Esophagus (tissue), 2 donors: ENCODE measurements at regions not wholly inside any gene's neighbourhood (a gene's known extent, or its start where the extent isn't known, plus 50 kb on each side); places are given as distances from the start of the nearest gene placed in this dataset.

Source experiments
- H3K27ac ChIP-seq, 2 donors: one replicate each; pipeline ENCODE4 v1.5.1; 2013; ENCODE audit warnings: low read depth in 2 of 2, mild to moderate bottlenecking in 2 of 2, inconsistent platforms in 1 of 2, low read length in 1 of 2, moderate library complexity in 1 of 2
- H3K27me3 ChIP-seq, 2 donors: one replicate each; pipeline ENCODE4 v1.6.1; 2013; ENCODE audit warnings: low read length in 2 of 2, control low read depth in 1 of 2, mild to moderate bottlenecking in 1 of 2; ENCODE audit not compliant: insufficient read depth in 2 of 2, control insufficient read depth in 1 of 2
- H3K36me3 ChIP-seq, 2 donors: one replicate each; pipeline ENCODE4 v1.6.1; 2013; ENCODE audit warnings: low read length in 1 of 2; ENCODE audit not compliant: control insufficient read depth in 2 of 2, insufficient read depth in 2 of 2
- H3K4me1 ChIP-seq, 2 donors: one replicate each; pipeline ENCODE4 v1.6.1; 2013; ENCODE audit warnings: low read length in 1 of 2; ENCODE audit not compliant: control insufficient read depth in 2 of 2, insufficient read depth in 2 of 2
- H3K4me3 ChIP-seq, 2 donors: one replicate each; pipeline ENCODE4 v1.5.1; 2013; ENCODE audit warnings: low read length in 2 of 2, mild to moderate bottlenecking in 2 of 2, low read depth in 1 of 2, moderate library complexity in 1 of 2
- H3K9me3 ChIP-seq, 2 donors: one replicate each; pipeline ENCODE4 v1.6.1; 2013; ENCODE audit warnings: mild to moderate bottlenecking in 2 of 2, low read depth in 1 of 2, low read length in 1 of 2, moderate library complexity in 1 of 2; ENCODE audit not compliant: control insufficient read depth in 2 of 2, insufficient read depth in 1 of 2
- WGBS, 2 donors: extraction: QIAGEN DNeasy Blood & Tissue Kit; methylation state at CpG; one replicate each; pipeline ENCODE4 v1.1.7; 2013; 5-methylcytosine and 5-hydroxymethylcytosine counted together
- donor health status: healthy with polysubstance abuse.
- donor health status: Bipolar disorder and iron deficiency.

GRCh38 chrX:129019412-129019811, 503.9 kb downstream of the SMARCA1 start:
- Histone ChIP-seq H3K4me1 (no peaks in the 10 kb centered on the region), H3K36me3 (no peaks in the 10 kb centered on the region), H3K27me3 (no peaks in the 10 kb centered on the region), H3K9me3 (no peaks in the 10 kb centered on the region), H3K4me3 (no peak overlapping the region), H3K27ac (no peak overlapping the region)
- 70 to 87% methylated on average over 3 of the region's 3 CpGs for WGBS, 2 donors

GRCh38 chrX:129015381-129015780, 507.9 kb downstream of the SMARCA1 start:
- 90 to 100% methylated on average over 1 of the region's 1 CpG for WGBS, 2 donors

GRCh38 chrX:129013574-129013973, 509.7 kb downstream of the SMARCA1 start:
- Histone ChIP-seq H3K4me3 (no peak overlapping the region), H3K9me3 (no peaks in the 10 kb centered on the region), H3K4me1 (no peaks in the 10 kb centered on the region), H3K27ac (no peak overlapping the region), H3K36me3 (no peaks in the 10 kb centered on the region), H3K27me3 (no peaks in the 10 kb centered on the region)
- 43 to 54% methylated on average over 3 of the region's 3 CpGs for WGBS, 2 donors

More at GRCh38 chrX:129015381-129015780, 507.9 kb downstream of the SMARCA1 start:
- Histone ChIP-seq H3K27ac (no peak overlapping the region), H3K36me3 (no peaks in the 10 kb centered on the region), H3K4me1 (no peaks in the 10 kb centered on the region), H3K9me3 (no peaks in the 10 kb centered on the region), H3K27me3 (no peaks in the 10 kb centered on the region), H3K4me3 (no peak overlapping the region)

GRCh38 chrX:129007631-129008030, 515.7 kb downstream of the SMARCA1 start:
- H3K27ac ChIP-seq, result no peak overlapping the region
- H3K4me1 ChIP-seq, result no peaks in the 10 kb centered on the region
- 45 to 53% methylated on average over 3 of the region's 3 CpGs for WGBS, 2 donors
- no peak overlapping the region for H3K4me3 ChIP-seq
- no peaks in the 10 kb centered on the region for H3K9me3 ChIP-seq
- H3K27me3 ChIP-seq, result no peaks in the 10 kb centered on the region
- H3K36me3 ChIP-seq, result no peaks in the 10 kb centered on the region

- Histone ChIP-seq H3K9me3 (no peaks in the 10 kb centered on the region), H3K27me3 (no peaks in the 10 kb centered on the region), H3K4me3 (no peak overlapping the region), H3K4me1 (no peaks in the 10 kb centered on the region), H3K27ac (no peak overlapping the region), H3K36me3 (no peaks in the 10 kb centered on the region)
- WGBS, 2 donors, result 63 to 67% methylated on average over 5 of the region's 5 CpGs
Observed at GRCh38 chrX:129006491-129006890, 516.8 kb downstream of the SMARCA1 start.

- 33 to 40% methylated on average over 1 of the region's 1 CpG for WGBS, 2 donors
- Histone ChIP-seq H3K4me1 (no peaks in the 10 kb centered on the region), H3K36me3 (no peaks in the 10 kb centered on the region), H3K4me3 (no peak overlapping the region), H3K9me3 (no peaks in the 10 kb centered on the region), H3K27ac (no peak overlapping the region), H3K27me3 (no peaks in the 10 kb centered on the region)
Observed at GRCh38 chrX:129000797-129001196, 522.5 kb downstream of the SMARCA1 start.

GRCh38 chrX:129000018-129000417, 523.3 kb downstream of the SMARCA1 start:
- no peaks in the 10 kb centered on the region for H3K9me3 ChIP-seq
- 33 to 36% methylated on average over 3 of the region's 3 CpGs for WGBS, 2 donors
- no peaks in the 10 kb centered on the region for H3K27me3 ChIP-seq

GRCh38 chrX:128992107-128992971, 531.0 kb downstream of the SMARCA1 start:
- H3K27ac ChIP-seq, result no peak overlapping the region
- no peaks in the 10 kb centered on the region for H3K4me1 ChIP-seq
- no peaks in the 10 kb centered on the region for H3K36me3 ChIP-seq
- no peaks in the 10 kb centered on the region for H3K27me3 ChIP-seq
- no peak overlapping the region for H3K4me3 ChIP-seq
- H3K9me3 ChIP-seq, result peaks cover 0 to 8% of the 10 kb centered on the region in 2 donors
- WGBS, 2 donors, result 55 to 83% methylated on average over 4 of the region's 4 CpGs

More at GRCh38 chrX:129000018-129000417, 523.3 kb downstream of the SMARCA1 start:
- no peak overlapping the region for H3K27ac ChIP-seq
- H3K4me1 ChIP-seq, result no peaks in the 10 kb centered on the region
- no peaks in the 10 kb centered on the region for H3K36me3 ChIP-seq
- H3K4me3 ChIP-seq, result no peak overlapping the region

GRCh38 chrX:128975745-128976144, 547.5 kb downstream of the SMARCA1 start:
- H3K4me1 ChIP-seq, result no peaks in the 10 kb centered on the region
- H3K36me3 ChIP-seq, result no peaks in the 10 kb centered on the region
- no peak overlapping the region for H3K4me3 ChIP-seq
- 7 to 8% methylated on average over 6 of the region's 6 CpGs for WGBS, 2 donors
- no peaks in the 10 kb centered on the region for H3K9me3 ChIP-seq
- no peak overlapping the region for H3K27ac ChIP-seq
- no peaks in the 10 kb centered on the region for H3K27me3 ChIP-seq

GRCh38 chrX:128973033-128973432, 550.3 kb downstream of the SMARCA1 start:
- Histone ChIP-seq H3K27ac (no peak overlapping the region), H3K4me3 (no peak overlapping the region), H3K27me3 (no peaks in the 10 kb centered on the region), H3K36me3 (no peaks in the 10 kb centered on the region), H3K4me1 (no peaks in the 10 kb centered on the region), H3K9me3 (no peaks in the 10 kb centered on the region)
- WGBS, 2 donors, result 46 to 63% methylated on average over 3 of the region's 3 CpGs
